ENCODE measurements at regions not wholly inside any gene's neighbourhood (a gene's known extent, or its start where the extent isn't known, plus 50 kb on each side); places are given as distances from the start of the nearest gene placed in this dataset.

- no peak for TF ChIP-seq CTCF (IDR thresholded peaks at IDR 0.05)
- no peak for TF ChIP-seq POLR2A (IDR thresholded peaks at IDR 0.05)
- no peak for TF ChIP-seq POLR2AphosphoS5 (IDR thresholded peaks at IDR 0.05)
These were observed 174.8 kb upstream of the RORA start for GRCh38 chr15:61403884-61404283.
